Eye (tissue), 1 donor: ENCODE measurements at regions not wholly inside any gene's neighbourhood (a gene's known extent, or its start where the extent isn't known, plus 50 kb on each side); places are given as distances from the start of the nearest gene placed in this dataset.

Experiments used
- DNase-seq: peaks from one replicate; pipeline ENCODE4 v3.0.0-alpha.2; 2015

- no peak for DNase-seq
Measured at GRCh38 chr1:82220754-82221153, 420.0 kb downstream of the ADGRL2 start.

DNA sequence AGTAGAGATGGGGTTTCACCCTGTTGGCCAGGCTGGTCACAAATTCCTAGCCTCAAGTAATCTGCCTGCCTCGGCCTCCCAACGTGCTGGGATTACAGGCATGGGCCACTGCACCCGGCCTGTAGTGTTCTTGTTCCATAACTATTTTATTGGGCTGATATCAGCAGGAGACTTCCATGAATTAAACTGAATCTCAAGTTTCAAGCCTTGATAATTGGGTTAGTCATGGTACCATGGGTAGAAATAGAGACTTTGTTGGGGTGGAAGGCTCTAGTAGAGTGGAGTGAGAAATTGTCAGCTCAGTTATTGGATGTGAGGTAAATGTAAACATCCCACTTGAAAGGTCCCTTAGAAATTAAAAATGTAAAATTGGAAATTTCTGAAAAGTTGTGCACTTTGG, 419.1 kb downstream of the ADGRL2 start:
- no peak for DNase-seq

- DNase-seq = no peak
Measured at GRCh38 chr1:82218846-82219245, 418.1 kb downstream of the ADGRL2 start.

GRCh38 chr1:82215853-82216175, 415.1 kb downstream of the ADGRL2 start:
- DNase-seq = no peak

GRCh38 chr1:82215056-82215852, 414.5 kb downstream of the ADGRL2 start:
- DNase-seq = no peak

GRCh38 chr1:82214606-82215005, 413.9 kb downstream of the ADGRL2 start:
- no peak for DNase-seq

DNA sequence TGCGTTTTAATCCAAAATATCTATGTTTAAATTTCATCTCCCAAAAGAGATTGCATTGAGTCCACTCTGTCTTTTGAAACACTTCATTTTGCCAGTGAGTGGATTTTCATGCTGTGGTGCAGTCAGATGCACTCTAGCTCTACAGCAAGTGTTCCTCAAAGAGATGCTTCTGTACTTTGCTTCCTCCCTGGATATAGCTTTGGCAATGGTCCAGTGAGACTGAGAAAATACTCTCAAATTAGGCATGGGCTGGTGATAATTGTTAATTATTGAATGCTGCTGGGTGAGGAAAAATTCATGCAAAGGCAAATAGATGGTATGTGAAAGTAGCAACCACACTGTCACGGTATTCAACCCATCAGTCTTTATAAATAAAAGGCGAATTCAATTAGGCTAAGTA, 396.9 kb downstream of the ADGRL2 start:
- no peak for DNase-seq

DNA sequence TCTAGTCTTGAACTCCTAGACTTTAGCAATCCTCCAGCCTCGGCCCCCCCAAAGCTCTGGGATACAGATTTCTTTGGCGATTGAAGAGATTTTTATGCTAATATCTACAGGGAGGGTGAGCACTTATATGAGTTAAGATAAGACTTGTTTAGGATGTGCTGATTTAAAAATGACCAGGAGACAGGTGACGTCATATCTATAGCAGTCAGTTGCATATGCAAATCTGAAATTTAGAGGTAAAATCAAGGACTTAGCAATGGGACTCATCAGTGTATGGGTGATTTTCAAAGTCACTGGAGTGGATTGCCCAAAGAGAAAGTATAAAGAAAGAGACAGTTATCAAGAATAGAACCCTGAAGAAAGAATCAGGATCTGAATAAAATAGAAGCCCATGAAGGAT, 394.5 kb downstream of the ADGRL2 start:
- DNase-seq = no peak

DNA sequence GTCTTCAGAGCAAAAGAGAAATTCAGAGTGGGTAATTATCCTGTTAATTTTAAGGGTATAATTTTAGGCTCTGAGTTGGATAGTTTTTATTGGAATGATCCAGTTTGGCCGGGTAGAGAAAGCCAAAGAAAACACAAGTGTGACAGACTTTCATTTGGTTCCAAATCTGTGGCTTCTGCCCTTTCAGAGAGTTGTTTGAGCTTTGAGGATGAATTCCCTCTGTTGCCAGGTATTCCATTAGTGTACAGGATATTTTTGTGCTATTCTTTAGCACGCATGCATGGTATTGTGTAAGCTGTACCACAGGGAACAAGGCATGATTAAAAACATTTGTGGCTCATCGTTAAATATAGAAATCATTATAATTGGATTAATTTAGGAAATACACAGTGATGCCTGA, 384.4 kb downstream of the ADGRL2 start:
- DNase-seq = no peak

DNA sequence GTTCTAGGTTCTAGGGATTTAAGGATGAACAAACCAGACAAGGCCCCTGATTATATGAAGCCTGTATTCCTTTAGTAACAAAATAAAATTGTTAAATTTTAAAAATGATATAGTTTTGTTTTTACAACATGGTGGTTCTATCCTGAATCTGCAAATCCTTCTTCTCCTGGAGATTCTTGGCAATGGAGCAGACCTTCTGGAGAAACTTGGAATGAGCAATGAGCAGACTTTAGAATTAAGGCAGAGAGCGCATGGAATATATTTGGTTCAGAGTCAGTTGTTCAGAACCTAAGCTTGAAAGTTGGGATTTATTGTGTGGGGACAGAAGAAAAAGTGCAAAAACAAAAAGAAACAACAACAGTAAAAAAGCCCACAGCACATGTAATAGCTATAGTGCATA, 381.1 kb downstream of the ADGRL2 start:
- no peak for DNase-seq

DNA sequence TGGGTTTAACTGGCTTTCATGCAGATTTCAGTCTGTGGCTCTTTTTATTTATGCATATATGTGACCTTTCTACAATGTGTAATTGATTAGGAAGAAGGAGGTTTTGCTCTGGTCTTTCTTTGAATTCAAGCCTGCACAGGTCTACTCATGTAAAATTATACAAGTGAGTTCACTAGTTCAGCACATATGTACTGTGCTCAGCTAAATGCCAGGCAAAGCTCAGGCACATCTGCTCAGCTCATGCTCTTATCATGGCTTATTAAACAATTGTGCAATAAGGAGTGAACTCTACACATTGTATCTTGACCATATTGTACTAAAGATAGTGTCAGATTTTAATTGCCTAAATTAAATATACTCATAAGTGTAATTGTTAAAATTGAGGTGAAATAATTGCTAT, 378.4 kb downstream of the ADGRL2 start:
- peak; percentile 56 for DNase-seq

DNA sequence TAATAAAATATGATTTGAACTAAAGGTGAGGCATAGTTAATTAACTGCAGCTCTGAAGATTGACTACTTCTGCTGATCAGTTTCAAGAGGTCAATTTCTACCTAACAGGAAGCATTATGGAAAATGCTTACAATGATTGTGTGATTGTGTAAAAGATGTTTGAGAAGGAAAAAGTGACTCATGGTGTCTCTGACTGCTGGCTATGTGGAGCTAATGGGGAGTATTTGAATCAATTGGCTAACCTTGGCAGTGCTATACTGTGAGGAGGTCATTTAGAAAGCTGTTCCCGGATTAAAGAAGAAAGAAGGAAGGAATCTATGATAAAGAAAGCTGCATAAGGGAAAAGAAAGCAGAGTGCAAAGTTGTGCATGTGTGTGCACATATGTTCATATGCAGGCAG, 376.5 kb downstream of the ADGRL2 start:
- DNase-seq = no peak

- DNase-seq = no peak
Measured at GRCh38 chr1:82171955-82172354, 371.2 kb downstream of the ADGRL2 start.

GRCh38 chr1:82168482-82168881, 367.7 kb downstream of the ADGRL2 start:
- DNase-seq = no peak

GRCh38 chr1:82165304-82165703, 364.6 kb downstream of the ADGRL2 start:
- DNase-seq = no peak

DNA sequence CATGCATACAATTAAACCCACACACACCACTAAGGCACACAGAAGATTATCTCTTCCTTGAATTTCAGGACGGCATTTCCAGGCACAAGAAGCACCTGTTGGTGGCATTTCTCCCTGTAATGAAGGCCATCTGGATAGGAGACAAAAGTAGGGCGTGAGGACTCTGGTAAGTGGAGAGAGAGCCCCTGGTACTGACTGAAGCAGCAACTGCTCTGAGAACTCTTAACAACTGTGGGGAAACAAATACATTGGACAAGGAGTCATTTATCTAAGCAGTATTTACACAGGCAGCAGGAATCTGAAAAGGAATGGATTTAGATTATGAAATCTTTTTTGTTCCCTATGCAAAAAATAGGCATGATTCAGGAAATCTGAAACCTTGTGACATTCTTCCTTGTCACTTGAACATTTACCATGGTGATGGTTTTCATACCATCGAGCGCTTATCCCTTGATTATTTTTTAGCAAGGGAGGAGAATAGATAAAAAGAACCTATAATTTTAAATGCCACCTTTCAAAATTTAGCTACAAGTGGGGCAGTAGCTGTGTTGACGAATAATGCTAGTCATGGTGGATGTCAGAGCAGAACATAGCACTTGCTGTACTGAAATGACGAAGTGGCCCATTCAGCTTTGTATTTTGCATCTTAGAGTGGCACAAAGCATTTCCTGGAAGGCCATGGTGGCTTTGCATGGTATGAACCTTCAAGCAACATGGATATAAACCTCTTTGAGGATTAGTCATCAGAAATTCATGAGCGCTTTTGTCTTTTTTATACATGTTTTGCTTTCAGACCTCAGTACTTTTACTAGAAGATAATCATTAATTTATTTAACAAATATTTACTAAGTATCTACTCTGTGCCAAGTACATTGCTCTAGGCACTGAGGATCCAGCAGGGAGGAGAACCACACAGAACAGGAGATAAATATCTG, 362.0 kb downstream of the ADGRL2 start:
- peak; percentile 49 for DNase-seq

- peak; percentile 63 for DNase-seq
Measured at GRCh38 chr1:82161700-82162141, 361.0 kb downstream of the ADGRL2 start.

DNA sequence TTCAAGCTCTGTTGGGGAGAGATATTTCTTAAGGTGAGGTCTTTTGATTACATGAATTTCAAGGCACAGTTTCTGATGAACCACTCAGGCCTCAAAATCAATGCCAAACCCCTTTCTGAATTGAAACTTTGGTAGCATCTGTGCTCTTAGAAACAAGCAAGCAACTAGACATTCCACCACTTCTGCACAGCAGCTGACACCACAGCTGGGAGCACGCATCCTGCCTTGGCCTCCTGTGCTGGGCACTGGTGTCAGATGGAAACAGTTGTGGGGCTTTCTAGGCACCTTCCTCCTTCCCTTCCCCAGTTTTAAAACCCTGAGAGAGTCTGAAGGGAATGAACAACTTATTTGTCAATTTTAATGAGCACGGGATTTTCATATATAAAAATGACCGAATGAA, 360.2 kb downstream of the ADGRL2 start:
- DNase-seq = peak; percentile 29

- no peak for DNase-seq
Measured at GRCh38 chr1:82160036-82160435, 359.3 kb downstream of the ADGRL2 start.

GRCh38 chr1:82158981-82159380, 358.2 kb downstream of the ADGRL2 start:
- no peak for DNase-seq

DNA sequence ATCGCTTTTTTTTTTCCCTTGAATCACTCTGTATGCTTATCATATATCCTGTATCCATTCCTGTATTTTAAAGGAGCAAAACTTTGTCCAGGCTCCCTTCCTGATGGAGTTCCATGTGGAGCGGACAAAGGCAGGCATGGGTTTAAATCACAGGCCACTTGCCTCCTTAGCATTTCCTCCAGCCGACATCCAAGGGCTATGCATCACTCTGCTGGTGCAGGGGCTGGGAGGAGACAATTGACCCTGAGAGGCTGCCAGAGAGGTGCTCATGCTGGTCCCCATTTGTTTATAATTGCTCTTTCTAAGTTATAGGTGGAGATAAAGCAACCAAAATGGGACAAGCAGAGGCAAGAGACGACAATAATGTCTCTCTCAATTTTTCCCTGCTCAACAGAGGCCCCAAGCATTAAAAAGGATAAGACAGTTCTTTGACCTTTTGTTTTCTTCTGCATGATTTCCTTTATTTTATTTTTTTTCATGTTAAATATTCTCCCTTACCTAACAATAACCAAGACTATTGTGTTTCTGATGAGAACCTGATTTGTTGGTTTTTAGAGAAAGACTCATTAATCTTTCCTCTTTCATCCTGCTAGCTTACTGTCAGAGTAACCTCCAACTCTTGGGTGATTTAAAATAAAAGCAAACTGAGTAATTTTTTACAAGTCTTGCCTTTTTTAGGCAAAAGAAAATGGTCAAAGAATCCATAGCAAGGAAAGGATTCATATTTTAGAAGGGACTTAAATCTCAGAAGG, 353.7 kb downstream of the ADGRL2 start:
- DNase-seq = no peak

DNA sequence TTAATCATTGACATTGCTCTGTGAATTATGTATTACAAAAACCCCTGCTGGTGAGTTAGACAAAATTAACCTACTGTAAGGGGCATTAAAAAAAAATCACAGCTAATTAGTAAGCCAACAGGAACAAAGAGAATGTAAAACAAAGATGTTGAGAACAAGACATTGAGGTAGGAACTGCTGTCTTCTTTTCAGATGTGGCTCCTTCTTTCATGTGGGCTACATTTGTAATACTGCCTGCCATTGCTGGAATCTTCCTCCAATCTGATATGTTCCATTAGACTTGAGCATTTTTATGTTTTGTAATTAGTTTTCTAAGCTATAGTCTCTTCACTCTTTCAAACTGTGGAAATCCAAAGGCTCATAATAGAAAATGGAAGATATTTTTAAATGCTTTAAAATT, 353.0 kb downstream of the ADGRL2 start:
- DNase-seq = no peak

DNA sequence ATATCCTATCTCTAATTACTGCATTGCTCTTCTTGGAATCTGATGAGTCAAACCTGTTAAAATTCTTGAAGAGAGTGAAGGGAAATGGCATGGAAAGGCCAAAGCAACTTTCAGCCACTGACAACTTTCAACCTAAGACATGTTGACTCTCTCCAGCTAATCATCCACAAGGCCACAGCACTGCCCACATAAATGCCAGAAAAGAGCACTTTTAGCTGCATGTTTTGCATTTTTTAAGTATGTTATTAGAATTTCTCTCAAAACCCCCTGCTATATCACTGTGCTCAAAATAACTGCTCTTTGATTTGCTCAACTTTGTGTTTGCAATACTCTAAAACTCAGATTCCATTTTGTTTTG, 352.5 kb downstream of the ADGRL2 start:
- no peak for DNase-seq
